ENCODE measurements at regions not wholly inside any gene's neighbourhood (a gene's known extent, or its start where the extent isn't known, plus 50 kb on each side); places are given as distances from the start of the nearest gene placed in this dataset.

DNA sequence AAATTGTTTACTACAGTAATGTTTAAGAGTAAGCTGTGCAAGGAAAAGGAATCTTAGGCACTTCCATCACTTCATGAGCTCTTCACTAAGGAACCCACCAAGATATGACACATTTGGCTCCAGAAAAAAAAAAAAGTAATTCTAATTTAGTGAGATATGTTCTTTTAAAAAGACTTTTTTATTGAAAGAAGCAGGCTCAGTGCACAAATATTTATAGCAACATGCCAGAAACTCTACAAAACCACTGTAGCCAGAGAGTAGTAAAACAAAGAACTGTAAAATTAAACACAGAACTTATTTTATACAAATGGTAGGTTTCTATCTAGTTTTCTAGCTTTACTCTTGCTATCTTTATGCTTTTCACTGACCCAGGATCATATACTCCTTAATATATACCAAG lies 434.6 kb upstream of the ADGRL2 start:
- DNase-seq (ENCODE audit: low read depth in 2 of 3, low spot score in 2 of 3): no peak

DNA sequence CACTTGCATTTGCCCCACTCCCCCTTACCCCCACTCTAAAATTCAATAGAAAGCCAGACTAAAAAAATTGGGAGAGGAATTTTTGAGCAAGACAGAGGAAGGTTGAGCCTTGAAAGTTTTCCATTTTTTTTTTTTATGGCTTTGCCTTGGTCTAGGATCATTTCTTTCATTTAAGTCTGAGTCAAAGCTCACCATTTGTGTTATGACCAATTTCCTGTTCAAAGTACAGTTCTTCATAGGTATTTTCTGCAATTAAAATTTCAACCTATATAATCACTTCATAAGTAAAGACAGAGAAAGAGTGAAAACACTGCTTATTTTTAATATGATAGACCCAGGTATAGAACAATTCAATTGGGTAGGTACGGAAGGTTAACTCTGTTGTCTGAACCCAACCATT lies 436.6 kb upstream of the ADGRL2 start:
- no peak for DNase-seq (ENCODE audit: low read depth in 2 of 3, low spot score in 2 of 3)

- no peak for DNase-seq (ENCODE audit: low read depth in 2 of 3, low spot score in 2 of 3)
Measured at GRCh38 chr1:81358151-81358550, 442.6 kb upstream of the ADGRL2 start.

DNA sequence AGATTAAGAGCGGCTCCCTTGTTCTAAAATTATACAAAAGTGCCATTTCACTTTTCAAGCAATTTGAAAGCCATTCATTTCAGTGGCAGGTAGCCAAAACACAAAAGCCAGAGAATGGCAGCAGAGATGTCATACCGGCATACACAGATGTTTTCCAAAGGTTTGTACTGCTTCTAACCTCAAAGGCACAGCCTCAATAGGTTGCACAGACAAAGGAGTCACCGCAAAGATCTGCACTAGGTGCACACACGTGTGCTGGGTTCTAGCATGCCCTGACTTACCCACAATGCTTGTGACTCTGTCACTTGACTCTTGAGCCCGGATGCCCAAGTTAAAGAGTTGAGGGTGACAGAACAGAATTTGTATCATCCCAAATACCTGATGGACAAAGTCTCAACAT lies 448.9 kb upstream of the ADGRL2 start:
- DNase-seq (ENCODE audit: low read depth in 2 of 3, low spot score in 2 of 3): peak in 1 of 3 donors; percentile 25

DNA sequence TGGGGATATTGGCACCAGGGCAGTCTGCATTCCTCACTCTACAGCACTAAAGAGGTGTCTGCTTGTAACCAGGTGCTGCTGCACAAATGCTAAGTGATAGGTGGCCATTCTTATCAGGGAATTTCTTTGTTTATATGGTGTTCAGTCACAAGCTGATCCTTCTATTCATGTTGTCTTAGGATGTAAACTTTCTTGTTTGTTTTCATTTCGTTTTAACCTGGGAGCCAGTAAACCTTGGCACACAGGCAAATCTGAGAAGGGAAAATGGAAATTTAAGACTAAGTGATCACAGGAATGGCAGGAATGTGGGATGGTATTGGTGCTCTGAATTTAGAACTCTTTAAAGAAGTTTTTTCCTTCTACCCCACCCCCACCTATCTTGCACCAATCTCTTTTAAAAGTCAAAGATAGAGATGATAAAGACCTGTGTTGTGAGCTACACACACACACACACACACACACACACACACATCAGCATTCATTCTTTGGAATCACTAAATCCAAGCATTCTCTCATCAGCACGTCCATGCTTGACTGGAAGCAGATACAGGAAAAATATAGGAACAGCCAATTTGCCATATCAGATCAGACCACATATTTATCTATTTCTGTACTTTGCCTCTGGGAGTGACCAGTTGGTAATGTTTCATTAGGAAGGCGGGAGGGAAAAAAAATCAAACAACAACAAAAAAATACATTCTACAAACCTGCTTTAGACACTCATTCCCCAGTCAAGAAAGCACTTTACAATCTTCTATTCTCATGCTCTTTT lies 451.4 kb upstream of the ADGRL2 start:
- DNase-seq (ENCODE audit: low read depth in 2 of 3, low spot score in 2 of 3): no peak

GRCh38 chr1:81345110-81345509 lies 455.6 kb upstream of the ADGRL2 start:
- DNase-seq (ENCODE audit: low read depth in 2 of 3, low spot score in 2 of 3): no peak

GRCh38 chr1:81340239-81340638 lies 460.5 kb upstream of the ADGRL2 start:
- peak in 2 of 3 donors; percentile 13 to 27 for DNase-seq (ENCODE audit: low read depth in 2 of 3, low spot score in 2 of 3)

DNA sequence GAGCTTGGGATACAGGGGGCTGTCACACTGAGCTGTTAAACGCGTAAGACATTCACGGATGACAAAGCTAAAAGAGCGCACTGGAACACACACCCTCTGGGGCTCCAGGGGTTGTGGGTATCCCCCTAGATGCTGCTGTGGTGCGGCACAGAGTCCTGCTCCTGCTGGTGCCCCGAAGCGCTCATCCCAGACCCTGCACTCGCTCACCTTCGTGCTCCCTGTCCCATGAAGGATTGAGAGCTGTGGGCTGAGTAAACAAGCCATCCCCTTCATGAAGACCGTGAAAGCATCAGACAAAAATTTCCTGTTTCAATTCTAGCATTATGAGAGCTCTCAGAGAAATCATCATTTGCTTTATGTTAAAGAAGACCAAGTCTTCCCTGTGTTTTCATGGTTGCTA lies 463.5 kb upstream of the ADGRL2 start:
- DNase-seq (ENCODE audit: low read depth in 2 of 3, low spot score in 2 of 3): no peak

DNA sequence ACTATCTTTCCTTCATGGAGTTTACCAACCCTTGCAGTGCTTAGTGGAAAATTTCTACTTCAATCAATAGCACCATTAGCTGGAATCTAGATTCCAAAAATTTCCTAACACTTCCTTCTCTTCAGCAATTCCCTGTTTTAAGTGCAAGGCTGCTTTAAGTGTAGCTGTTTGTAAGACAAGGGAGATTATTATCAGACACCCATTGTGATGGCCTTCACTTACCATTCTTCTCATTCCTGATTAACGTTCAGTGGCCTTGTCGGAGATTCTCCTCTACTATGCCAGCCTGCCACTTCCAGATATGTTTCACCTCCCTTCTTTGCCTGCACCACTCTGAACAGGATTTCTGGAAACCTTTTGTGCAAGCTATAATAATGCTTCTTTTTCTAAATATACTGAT lies 464.9 kb upstream of the ADGRL2 start:
- DNase-seq (ENCODE audit: low read depth in 2 of 3, low spot score in 2 of 3): no peak

DNA sequence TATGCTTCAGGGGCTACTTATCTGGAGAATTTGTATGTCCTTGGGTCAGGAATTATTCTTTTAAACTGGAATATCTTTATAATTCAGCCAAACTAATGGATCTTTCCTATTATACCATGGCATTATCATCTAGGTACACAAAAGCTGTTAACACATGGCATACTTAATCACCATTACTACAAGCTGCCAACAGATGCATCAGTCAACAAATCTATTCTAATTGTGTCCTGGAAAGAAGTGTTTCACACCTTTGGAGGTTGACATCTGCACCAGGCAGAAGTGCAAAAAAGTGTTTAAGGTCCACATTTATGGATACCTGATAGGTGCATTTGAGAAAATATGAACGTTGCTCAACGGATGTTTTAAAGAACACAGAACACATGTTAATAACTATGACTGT lies 470.2 kb upstream of the ADGRL2 start:
- no peak for DNase-seq (ENCODE audit: low read depth in 2 of 3, low spot score in 2 of 3)

- DNase-seq (ENCODE audit: low read depth in 2 of 3, low spot score in 2 of 3): no peak
Measured at GRCh38 chr1:81330111-81330510, 470.6 kb upstream of the ADGRL2 start.

DNA sequence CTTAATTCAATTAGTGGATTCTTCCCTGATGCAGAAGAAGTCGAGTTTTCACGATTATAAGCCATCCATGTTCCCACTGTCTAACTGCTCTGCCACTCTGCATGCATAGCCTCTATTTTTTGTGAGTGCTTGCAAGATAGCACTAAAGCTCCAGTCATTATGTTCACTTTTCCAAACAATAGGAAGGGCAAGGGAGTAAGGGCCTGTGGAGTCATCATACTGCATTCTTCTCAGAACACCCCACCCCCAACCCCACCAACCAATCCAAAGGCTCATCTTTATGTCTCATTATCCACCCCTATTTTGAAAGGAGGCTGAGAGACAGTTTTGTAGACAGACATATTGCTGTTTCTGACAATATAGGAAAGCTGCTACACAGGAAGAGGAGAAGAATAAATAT lies 471.7 kb upstream of the ADGRL2 start:
- DNase-seq (ENCODE audit: low read depth in 2 of 3, low spot score in 2 of 3): no peak

- no peak for DNase-seq (ENCODE audit: low read depth in 2 of 3, low spot score in 2 of 3)
Measured at GRCh38 chr1:81327743-81328142, 473.0 kb upstream of the ADGRL2 start.

- no peak for DNase-seq (ENCODE audit: low read depth in 2 of 3, low spot score in 2 of 3)
Measured at GRCh38 chr1:81327103-81327710, 473.5 kb upstream of the ADGRL2 start.

DNA sequence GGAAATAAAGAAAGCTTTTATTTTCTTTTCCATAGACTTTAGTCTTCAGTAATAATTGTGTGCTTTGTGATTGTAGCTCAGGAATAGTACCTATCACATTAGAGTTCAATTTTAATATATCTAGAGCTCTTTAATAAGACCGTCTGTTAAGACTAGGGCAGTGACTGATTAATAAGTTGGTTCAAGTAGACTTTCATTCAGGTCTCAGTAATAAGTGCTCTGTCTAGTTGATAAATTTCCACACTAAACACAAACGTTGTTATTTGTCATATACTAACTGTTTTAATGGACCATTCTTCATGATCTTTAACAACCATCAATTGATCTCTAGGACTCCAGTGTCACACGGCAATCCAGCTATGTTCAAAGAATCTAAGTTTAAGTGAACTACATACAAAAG lies 474.5 kb upstream of the ADGRL2 start:
- DNase-seq (ENCODE audit: low read depth in 2 of 3, low spot score in 2 of 3): no peak

- no peak for DNase-seq (ENCODE audit: low read depth in 2 of 3, low spot score in 2 of 3)
Measured at GRCh38 chr1:81325397-81325796, 475.3 kb upstream of the ADGRL2 start.

GRCh38 chr1:81323862-81324261 lies 476.9 kb upstream of the ADGRL2 start:
- no peak for DNase-seq (ENCODE audit: low read depth in 2 of 3, low spot score in 2 of 3)

DNA sequence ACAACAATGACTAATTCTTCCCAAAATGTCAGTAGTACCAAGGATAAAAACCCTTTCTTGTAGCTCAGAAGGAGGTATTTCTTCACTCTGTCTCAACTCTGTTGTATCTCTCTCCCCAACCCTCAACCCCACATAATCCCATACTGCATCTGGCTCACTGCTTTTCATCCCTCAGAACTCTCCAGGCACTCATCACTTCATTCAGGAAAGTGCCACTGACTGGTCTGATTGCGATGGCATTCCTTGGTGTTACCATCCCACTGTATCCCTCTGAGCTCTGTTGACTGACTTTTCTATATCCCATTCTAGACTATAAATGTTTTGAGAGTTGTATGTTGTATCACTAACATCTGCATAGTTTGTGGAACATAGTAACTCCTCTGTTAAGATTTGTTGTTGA lies 483.5 kb upstream of the ADGRL2 start:
- DNase-seq (ENCODE audit: low read depth in 2 of 3, low spot score in 2 of 3): no peak

GRCh38 chr1:81314513-81315233 lies 486.1 kb upstream of the ADGRL2 start:
- DNase-seq (ENCODE audit: low read depth in 2 of 3, low spot score in 2 of 3): peak in 1 of 3 donors; percentile 34

DNA sequence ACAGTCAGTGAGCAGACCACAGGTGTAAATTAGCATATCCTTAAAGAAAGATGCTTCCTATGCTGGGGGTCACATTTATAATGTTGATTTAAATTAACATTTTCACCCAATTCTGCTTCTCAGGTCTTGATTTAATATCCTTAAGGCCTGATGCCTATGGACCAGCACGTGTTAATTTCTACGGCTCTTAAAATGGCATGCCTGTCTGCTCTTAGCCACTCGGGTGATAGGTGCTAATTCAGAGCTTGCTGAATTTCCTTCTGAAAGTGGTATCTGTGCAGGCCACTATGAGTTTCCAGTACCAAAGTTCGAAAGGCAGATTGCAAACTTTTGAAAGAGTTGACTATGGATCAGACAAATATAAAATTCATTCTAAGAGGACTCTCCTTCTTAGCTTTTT lies 487.4 kb upstream of the ADGRL2 start:
- no peak for DNase-seq (ENCODE audit: low read depth in 2 of 3, low spot score in 2 of 3)

- DNase-seq (ENCODE audit: low read depth in 2 of 3, low spot score in 2 of 3): no peak
Measured at GRCh38 chr1:81312272-81312754, 488.4 kb upstream of the ADGRL2 start.

DNA sequence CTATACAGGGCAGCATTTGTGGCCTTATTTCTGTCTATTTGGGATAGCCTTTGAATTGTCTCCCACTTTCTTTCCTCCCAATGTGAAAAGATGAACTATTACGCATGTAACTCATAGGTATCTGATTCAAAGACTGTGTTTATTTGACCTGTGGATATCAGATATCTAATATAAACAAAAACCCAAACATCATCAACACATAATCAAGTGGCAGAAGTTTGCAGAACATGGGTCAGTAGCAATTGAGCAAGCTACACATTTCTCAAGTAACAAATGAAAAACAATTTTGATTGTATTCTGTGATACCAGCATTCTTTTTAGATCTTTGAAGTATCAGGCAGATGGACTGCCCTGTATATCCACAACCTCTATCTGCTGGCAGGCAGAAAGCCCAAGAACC lies 490.5 kb upstream of the ADGRL2 start:
- DNase-seq (ENCODE audit: low read depth in 2 of 3, low spot score in 2 of 3): no peak
